H9 (cell line): ENCODE measurements at regions not wholly inside any gene's neighbourhood (a gene's known extent, or its start where the extent isn't known, plus 50 kb on each side); places are given as distances from the start of the nearest gene placed in this dataset.

Experiments used
- DNase-seq: peaks from one replicate; pipeline ENCODE4 v3.0.0-alpha.2; 2017
- H2AFZ ChIP-seq: one replicate; pipeline ENCODE4 v1.6.1; 2013; ENCODE audit warnings: mild to moderate bottlenecking, low read length, control low read depth, moderate library complexity
- H2AK5ac ChIP-seq: 2 replicates; pipeline ENCODE4 v1.6.1; 2013; ENCODE audit warnings: low read length, control low read depth, mixed read lengths; ENCODE audit not compliant: insufficient read length
- H2BK120ac ChIP-seq: one replicate; pipeline ENCODE4 v1.6.1; 2013; ENCODE audit warnings: low read depth, mild to moderate bottlenecking, low read length, control low read depth, inconsistent platforms; ENCODE audit not compliant: poor library complexity, severe bottlenecking
- H2BK12ac ChIP-seq: 2 replicates; pipeline ENCODE4 v1.6.1; 2013; ENCODE audit warnings: low read length, control low read depth, mixed read lengths, low read depth; ENCODE audit not compliant: insufficient read length
- H2BK15ac ChIP-seq: 2 replicates; pipeline ENCODE4 v1.6.1; 2013; ENCODE audit warnings: low read depth, low read length, control low read depth
- H2BK20ac ChIP-seq: one replicate; pipeline ENCODE4 v1.6.1; 2013; ENCODE audit warnings: low read depth, mild to moderate bottlenecking, low read length, control low read depth, inconsistent platforms; ENCODE audit not compliant: poor library complexity, severe bottlenecking
- H2BK5ac ChIP-seq: 2 replicates; pipeline ENCODE4 v1.6.1; 2013; ENCODE audit warnings: low read length, control low read depth, mixed read lengths; ENCODE audit not compliant: insufficient read length
- H3K14ac ChIP-seq: 2 replicates; pipeline ENCODE4 v1.6.1; 2013; ENCODE audit warnings: low read length, control low read depth; ENCODE audit not compliant: insufficient read depth
- H3K18ac ChIP-seq: 2 replicates; pipeline ENCODE4 v1.6.1; 2013; ENCODE audit warnings: low read depth, mild to moderate bottlenecking, mixed read lengths, low read length, control low read depth; ENCODE audit not compliant: insufficient read length
- H3K23ac ChIP-seq: 2 replicates; pipeline ENCODE4 v1.6.1; 2013; ENCODE audit warnings: low read length, control low read depth, mixed read lengths, low read depth; ENCODE audit not compliant: insufficient read length
- H3K23me2 ChIP-seq: 2 replicates; pipeline ENCODE4 v1.6.1; 2013; ENCODE audit warnings: low read depth, mild to moderate bottlenecking, mixed read lengths, low read length, control low read depth; ENCODE audit not compliant: insufficient read length, poor library complexity, severe bottlenecking
- H3K27ac ChIP-seq: 2 replicates; pipeline ENCODE4 v1.5.1; 2013; ENCODE audit warnings: low read length, control low read depth, mixed read lengths, low read depth; ENCODE audit not compliant: insufficient read length
- H3K27me3 ChIP-seq: 2 replicates; pipeline ENCODE4 v1.6.1; 2013; ENCODE audit warnings: low read length, control low read depth, inconsistent platforms; ENCODE audit not compliant: insufficient read depth
- H3K4ac ChIP-seq: 2 replicates; pipeline ENCODE4 v1.6.1; 2013; ENCODE audit warnings: low read depth, mild to moderate bottlenecking, control low read depth, inconsistent platforms, low read length, moderate library complexity
- H3K4me1 ChIP-seq: 2 replicates; pipeline ENCODE4 v1.6.1; 2013; ENCODE audit warnings: low read length, control low read depth, inconsistent platforms; ENCODE audit not compliant: insufficient read depth
- H3K4me2 ChIP-seq: 2 replicates; pipeline ENCODE4 v1.6.1; 2013; ENCODE audit warnings: low read length, control low read depth, mixed read lengths; ENCODE audit not compliant: insufficient read length, insufficient read depth
- H3K56ac ChIP-seq: 2 replicates; pipeline ENCODE4 v1.6.1; 2013; ENCODE audit warnings: low read depth, mild to moderate bottlenecking, mixed read lengths, low read length, control low read depth; ENCODE audit not compliant: insufficient read length
- H3K79me1 ChIP-seq: 2 replicates; pipeline ENCODE4 v1.6.1; 2013; ENCODE audit warnings: low read depth, mild to moderate bottlenecking, moderate library complexity, low read length, control low read depth, inconsistent platforms; ENCODE audit not compliant: insufficient read depth, poor library complexity, severe bottlenecking
- H3K79me2 ChIP-seq: 2 replicates; pipeline ENCODE4 v1.6.1; 2013; ENCODE audit warnings: low read length, control low read depth, inconsistent platforms; ENCODE audit not compliant: insufficient read depth
- H3K9ac ChIP-seq: 2 replicates; pipeline ENCODE4 v1.6.1; 2013; ENCODE audit warnings: low read length, control low read depth, mixed read lengths; ENCODE audit not compliant: insufficient read length; ENCODE audit errors: extremely low read depth
- H3K9me3 ChIP-seq: one replicate; pipeline ENCODE4 v1.6.1; 2013; ENCODE audit warnings: low read depth, low read length, inconsistent platforms; ENCODE audit not compliant: control insufficient read depth
- H3T11ph ChIP-seq: one replicate; pipeline ENCODE4 v1.6.1; 2013; ENCODE audit warnings: mild to moderate bottlenecking, low read length, control low read depth, inconsistent platforms
- H4K20me1 ChIP-seq: one replicate; pipeline ENCODE4 v1.6.1; 2013; ENCODE audit not compliant: control insufficient read depth, insufficient read length, insufficient read depth
- H4K5ac ChIP-seq: 2 replicates; pipeline ENCODE4 v1.6.1; 2013; ENCODE audit warnings: low read depth, mild to moderate bottlenecking, mixed read lengths, low read length, control low read depth; ENCODE audit not compliant: insufficient read length
- H4K8ac ChIP-seq: replicated peaks from 2 replicates; pipeline ENCODE4 v1.6.1; 2013; ENCODE audit warnings: low read length, control low read depth, mixed read lengths, low read depth; ENCODE audit not compliant: insufficient read length
- H4K91ac ChIP-seq: 2 replicates; pipeline ENCODE4 v1.6.1; 2013; ENCODE audit warnings: low read depth, mild to moderate bottlenecking, moderate library complexity, mixed read lengths, low read length, control low read depth; ENCODE audit not compliant: insufficient read length
- H3K27ac Mint-ChIP-seq, 3 experiments: 2 replicates in 2 of 3; 3 replicates in 1 of 3; pipeline ENCODE4 v1.8.0; 2020 to 2021; ENCODE audit warnings: mixed read lengths in 3 of 3, mild to moderate bottlenecking in 1 of 3, moderate library complexity in 1 of 3
- H3K27me3 Mint-ChIP-seq: 2 replicates; pipeline ENCODE4 v1.8.0; 2021; ENCODE audit warnings: low read depth, mild to moderate bottlenecking, moderate library complexity, mixed read lengths
- H3K36me3 Mint-ChIP-seq, 3 experiments: 2 replicates in 2 of 3; 3 replicates in 1 of 3; pipeline ENCODE4 v1.8.0; 2020 to 2021; ENCODE audit warnings: low read depth in 3 of 3, mixed read lengths in 3 of 3; ENCODE audit not compliant: insufficient read depth in 1 of 3
- H3K4me1 Mint-ChIP-seq, 2 experiments: 2 replicates each; pipeline ENCODE4 v1.8.0; 2020; ENCODE audit warnings: mixed read lengths in 2 of 2
- H3K4me3 Mint-ChIP-seq, 2 experiments: 2 replicates in 1 of 2; 3 replicates in 1 of 2; pipeline ENCODE4 v1.8.0; 2020 to 2021; ENCODE audit warnings: mild to moderate bottlenecking in 2 of 2, mixed read lengths in 2 of 2, moderate library complexity in 1 of 2
- H3K9me3 Mint-ChIP-seq, 2 experiments: 2 replicates in 1 of 2; 3 replicates in 1 of 2; pipeline ENCODE4 v1.8.0; 2020; ENCODE audit warnings: mild to moderate bottlenecking in 2 of 2, mixed read lengths in 2 of 2, moderate library complexity in 1 of 2
- CTCF ChIP-seq: fragments of 200-600 bp; sonication (generic); conservative IDR thresholded peaks from 3 replicates; pipeline ENCODE4 v1.8.0; 2021; ENCODE audit warnings: antibody characterized with exemption, mild to moderate bottlenecking
- WGBS: extraction: QIAGEN DNeasy Blood & Tissue Kit; methylation state at CpG from one replicate; pipeline ENCODE4 v1.1.7; 2013; ENCODE audit warnings: missing lambda C conversion rate, low lambda C conversion rate, mixed read lengths; ENCODE audit not compliant: insufficient read length; ENCODE audit errors: extremely low coverage; 5-methylcytosine and 5-hydroxymethylcytosine counted together

- no CpG with 5 or more reads among the region's 4 CpGs for WGBS
- no peak overlapping the region for H3K56ac ChIP-seq
- no peak overlapping the region for H3K4ac ChIP-seq
- H3K23ac ChIP-seq: no peak overlapping the region
- no peaks in the 10 kb centered on the region for H3K79me2 ChIP-seq
- Mint-ChIP-seq H3K4me3 (no peak overlapping the region), H3K27me3 (no peaks in the 10 kb centered on the region; the same call in none of the 2 replicates), H3K27ac (no peak overlapping the region), H3K9me3 (no peaks in the 10 kb centered on the region), H3K4me1 (no peaks in the 10 kb centered on the region), H3K36me3 (no peaks in the 10 kb centered on the region)
- H2AK5ac ChIP-seq: no peak overlapping the region
- no peak for TF ChIP-seq CTCF
- H3K27me3 ChIP-seq: no peaks in the 10 kb centered on the region
- H2BK15ac ChIP-seq: no peak overlapping the region
- H3K4me1 ChIP-seq: no peaks in the 10 kb centered on the region
- H3K23me2 ChIP-seq: no peaks in the 10 kb centered on the region
- H4K91ac ChIP-seq: no peak overlapping the region
- H4K20me1 ChIP-seq: no peaks in the 10 kb centered on the region
- no peak overlapping the region for H3K18ac ChIP-seq
- H3K14ac ChIP-seq: no peak overlapping the region
- no peak overlapping the region for H3K9ac ChIP-seq
- no peak overlapping the region for H2BK20ac ChIP-seq
- no peak overlapping the region for H3K27ac ChIP-seq
- H3K4me2 ChIP-seq: no peak overlapping the region
- no peaks in the 10 kb centered on the region for H3K79me1 ChIP-seq
- H3T11ph ChIP-seq: no peak overlapping the region
- no peaks in the 10 kb centered on the region for H3K9me3 ChIP-seq
- H2BK120ac ChIP-seq: no peak overlapping the region
- H2BK12ac ChIP-seq: no peak overlapping the region
- no peak overlapping the region for H4K5ac ChIP-seq
- no peak for DNase-seq
- no peak overlapping the region for H2BK5ac ChIP-seq
- H4K8ac ChIP-seq: no peak overlapping the region
- no peak overlapping the region for H2AFZ ChIP-seq
These were observed 72.6 kb upstream of the LAPTM4A start for GRCh38 chr2:20123871-20124594.
